GM10248 (cell line): ENCODE measurements at regions not wholly inside any gene's neighbourhood (a gene's known extent, or its start where the extent isn't known, plus 50 kb on each side); places are given as distances from the start of the nearest gene placed in this dataset.
"Not testable (repeated sequence)": the region's sequence is repeated elsewhere in the genome, so short reads cannot be mapped to it uniquely, and the experiment has no call there.

Experiments used
- CTCF ChIA-PET: fragments of 300-600 bp; sonication (Branson Sonifier 250); formaldehyde crosslinking; extraction: SDS; loops from one replicate; lab custom pipeline; 2021; ENCODE audit warnings: antibody characterized with exemption; lab: Yijun Ruan, JAX
- POLR2A ChIA-PET: fragments of 350-650 bp; sonication (Branson Sonifier 250); formaldehyde crosslinking; extraction: SDS; loops from one replicate; lab custom pipeline; 2020; ENCODE audit warnings: antibody characterized with exemption; lab: Yijun Ruan, JAX
- DNase-seq: peaks from one replicate; pipeline ENCODE4 v3.0.0; 2012; ENCODE audit errors: extremely low spot score
- TF ChIP-seq, protein P1 (sequence below): IDR thresholded peaks from 2 replicates; pipeline ENCODE4 v1.5.1; 2012; ENCODE audit warnings: mild to moderate bottlenecking, low read depth; ENCODE audit errors: extremely low read depth, missing control alignments, control extremely low read depth

DNA sequence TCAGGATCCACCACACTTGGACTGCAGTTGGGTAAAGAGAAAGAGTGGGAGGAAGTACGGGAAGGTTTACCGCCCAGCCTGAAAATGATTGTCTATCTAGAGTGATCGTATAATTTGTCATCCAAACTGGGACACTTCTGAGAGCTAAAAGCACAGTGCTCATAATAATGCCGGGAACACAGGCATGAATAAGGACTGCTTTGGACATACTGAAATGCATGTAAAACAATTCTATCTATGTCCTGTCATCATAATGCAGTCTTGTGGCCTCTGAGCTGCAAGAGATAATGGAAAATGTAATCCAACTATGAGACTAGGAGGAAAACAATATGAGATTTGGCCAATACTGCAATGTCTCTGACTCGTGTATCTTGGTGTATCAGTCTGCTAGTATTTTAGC is 435.5 kb downstream of the SOX11 start:
- TF ChIP-seq, protein P1, sequence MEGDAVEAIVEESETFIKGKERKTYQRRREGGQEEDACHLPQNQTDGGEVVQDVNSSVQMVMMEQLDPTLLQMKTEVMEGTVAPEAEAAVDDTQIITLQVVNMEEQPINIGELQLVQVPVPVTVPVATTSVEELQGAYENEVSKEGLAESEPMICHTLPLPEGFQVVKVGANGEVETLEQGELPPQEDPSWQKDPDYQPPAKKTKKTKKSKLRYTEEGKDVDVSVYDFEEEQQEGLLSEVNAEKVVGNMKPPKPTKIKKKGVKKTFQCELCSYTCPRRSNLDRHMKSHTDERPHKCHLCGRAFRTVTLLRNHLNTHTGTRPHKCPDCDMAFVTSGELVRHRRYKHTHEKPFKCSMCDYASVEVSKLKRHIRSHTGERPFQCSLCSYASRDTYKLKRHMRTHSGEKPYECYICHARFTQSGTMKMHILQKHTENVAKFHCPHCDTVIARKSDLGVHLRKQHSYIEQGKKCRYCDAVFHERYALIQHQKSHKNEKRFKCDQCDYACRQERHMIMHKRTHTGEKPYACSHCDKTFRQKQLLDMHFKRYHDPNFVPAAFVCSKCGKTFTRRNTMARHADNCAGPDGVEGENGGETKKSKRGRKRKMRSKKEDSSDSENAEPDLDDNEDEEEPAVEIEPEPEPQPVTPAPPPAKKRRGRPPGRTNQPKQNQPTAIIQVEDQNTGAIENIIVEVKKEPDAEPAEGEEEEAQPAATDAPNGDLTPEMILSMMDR: no peak
- ChIA-PET POLR2A (no interaction called here), CTCF (no interaction called here)
- DNase-seq: no peak

DNA sequence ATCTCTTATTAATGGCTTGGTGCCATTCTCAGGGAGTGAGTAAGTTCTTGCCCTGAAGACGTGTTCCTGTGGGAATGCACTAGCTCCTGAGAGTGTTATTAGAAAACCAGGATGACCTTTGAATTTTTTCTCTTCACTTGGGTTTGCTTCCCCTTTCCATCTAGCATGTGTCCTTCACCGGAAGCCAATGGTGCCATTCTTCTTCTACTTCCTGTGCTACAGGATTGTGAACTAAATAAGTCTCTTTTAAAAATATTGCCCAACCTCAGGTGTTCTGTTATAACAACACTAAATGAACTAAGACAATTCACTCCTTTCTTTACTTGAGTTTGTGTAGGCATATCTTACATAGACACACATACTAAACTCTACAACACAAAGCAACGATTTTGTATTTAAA is 447.0 kb downstream of the SOX11 start:
- CTCF ChIA-PET: no interaction called here
- TF ChIP-seq, protein P1: no peak
- POLR2A ChIA-PET: no interaction called here
- no peak for DNase-seq

DNA sequence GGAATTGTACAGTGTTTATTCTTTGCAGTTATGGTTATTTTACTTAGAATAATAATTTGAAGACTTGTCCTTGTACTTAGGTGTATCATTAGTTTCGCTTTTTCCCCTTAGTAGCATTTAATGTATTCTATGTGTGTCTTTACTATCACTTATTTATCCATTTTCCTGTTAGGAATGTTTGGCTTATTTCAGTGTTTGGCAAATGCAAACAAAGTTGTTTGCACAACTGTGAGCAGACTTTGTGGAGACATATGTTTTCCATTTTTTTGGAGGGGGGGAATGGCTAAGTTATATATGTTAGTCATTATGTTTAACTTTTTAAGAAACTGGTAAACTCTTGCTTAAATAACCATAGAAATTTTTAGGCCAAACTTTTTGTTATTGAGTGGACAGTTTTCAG is 447.7 kb downstream of the SOX11 start:
- TF ChIP-seq, protein P1: no peak
- POLR2A ChIA-PET: no interaction called here
- CTCF ChIA-PET: no interaction called here
- DNase-seq: no peak

DNA sequence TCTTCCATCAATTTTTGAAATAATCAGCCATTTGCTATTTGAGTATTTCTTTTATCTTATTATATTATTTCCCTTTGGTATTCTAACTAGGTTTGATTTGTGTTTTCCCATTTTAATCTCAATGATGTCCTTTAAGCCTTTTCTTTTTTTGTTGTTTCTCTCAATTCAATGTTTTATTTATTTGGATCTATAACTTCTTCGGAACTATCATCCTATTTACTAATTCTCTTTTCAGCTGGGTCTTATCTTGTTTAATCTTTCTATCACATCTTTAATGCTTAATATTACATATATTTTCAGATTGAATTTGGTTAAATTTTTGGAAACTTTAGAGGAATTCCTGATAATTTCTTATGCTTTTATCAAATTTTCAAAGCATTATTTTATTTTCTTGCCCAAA is 448.3 kb downstream of the SOX11 start:
- ChIA-PET POLR2A (no interaction called here), CTCF (no interaction called here)
- TF ChIP-seq, protein P1: no peak
- DNase-seq: no peak

DNA sequence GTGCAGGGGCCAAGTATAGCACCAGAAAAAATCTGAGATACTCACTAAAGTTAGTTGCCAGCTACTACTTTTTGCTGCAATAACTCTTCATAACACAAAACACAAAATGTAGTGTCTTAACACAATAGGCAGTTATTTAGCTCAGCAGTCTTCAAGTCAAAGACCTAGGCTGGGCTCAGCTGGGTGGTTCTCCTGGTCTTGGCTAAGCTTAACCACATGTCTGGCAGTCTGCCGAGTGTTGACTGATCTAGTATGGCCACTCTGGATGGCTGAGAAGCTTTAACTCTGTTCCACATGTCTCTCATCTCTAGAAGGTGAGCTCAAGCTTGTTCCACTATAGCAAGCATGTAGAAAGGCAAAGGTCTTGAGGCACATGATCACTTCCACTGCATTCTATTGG is 451.6 kb downstream of the SOX11 start:
- CTCF ChIA-PET: interaction anchor here (1.0 kb wide), 1 partner anchor 10 kb away, joined by 3 read pairs; no protein-coding TSS in a partner anchor
- POLR2A ChIA-PET: no interaction called here
- no peak for DNase-seq
- TF ChIP-seq, protein P1: no peak

DNA sequence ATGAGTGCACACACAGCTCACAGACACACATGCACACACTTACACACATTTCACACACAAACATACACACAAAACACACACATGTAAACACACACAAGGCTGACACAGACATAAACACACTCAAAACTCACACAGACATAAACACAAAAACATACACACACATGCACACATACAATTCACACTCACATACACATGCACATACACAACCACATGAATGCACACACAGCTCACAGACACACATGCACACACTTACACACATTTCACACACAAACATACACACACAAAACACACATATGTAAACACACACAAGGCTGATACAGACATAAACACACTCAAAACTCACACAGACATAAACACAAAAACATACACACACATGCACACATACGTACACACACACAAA is 455.0 kb downstream of the SOX11 start:
- POLR2A ChIA-PET, DNase-seq, CTCF ChIA-PET: not testable (repeated sequence)

DNA sequence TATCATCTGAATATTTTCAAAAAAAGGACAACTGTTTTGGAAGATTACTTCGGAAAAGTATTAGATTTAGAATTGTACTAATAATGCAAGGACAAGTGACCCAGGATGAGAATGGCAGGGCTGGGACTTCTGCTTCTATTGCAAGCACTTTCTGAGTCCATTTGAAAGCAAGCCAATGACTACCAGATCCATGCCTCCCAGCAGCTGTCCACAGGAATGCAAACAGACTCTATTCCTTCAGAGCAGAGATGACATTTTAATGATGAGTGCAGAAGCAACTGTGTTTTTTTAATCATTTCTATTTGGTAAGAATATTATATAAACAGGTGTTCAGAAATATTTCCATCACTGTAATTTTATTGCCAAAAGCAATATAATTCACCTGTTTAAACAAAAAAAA is 456.7 kb downstream of the SOX11 start:
- DNase-seq: no peak
- POLR2A ChIA-PET: no interaction called here
- CTCF ChIA-PET: no interaction called here
- TF ChIP-seq, protein P1: no peak
